ENCODE measurements at regions not wholly inside any gene's neighbourhood (a gene's known extent, or its start where the extent isn't known, plus 50 kb on each side); places are given as distances from the start of the nearest gene placed in this dataset.
"Not testable (repeated sequence)": the region's sequence is repeated elsewhere in the genome, so short reads cannot be mapped to it uniquely, and the experiment has no call there.

- Histone ChIP-seq H3K36me3 (ENCODE audit: control insufficient read depth in 2 of 2, insufficient read depth in 2 of 2, low read length in 2 of 2) (no peaks in the 10 kb centered on the region), H3K27ac (ENCODE audit: low read depth in 2 of 2, low read length in 2 of 2) (no peak overlapping the region), H3K27me3 (ENCODE audit: control insufficient read depth in 2 of 2, insufficient read depth in 2 of 2, low read length in 2 of 2) (no peaks in the 10 kb centered on the region), H3K9me3 (ENCODE audit: control insufficient read depth in 2 of 2, low read length in 2 of 2) (no peaks in the 10 kb centered on the region), H3K4me3 (ENCODE audit: low read length in 2 of 2) (no peak overlapping the region), H3K9ac (ENCODE audit: low read depth in 1 of 2, low read length in 2 of 2) (no peak overlapping the region), H3K4me1 (ENCODE audit: control insufficient read depth in 2 of 2, insufficient read depth in 2 of 2, low read length in 2 of 2) (no peaks in the 10 kb centered on the region)
These were observed 217.9 kb upstream of the POU1F1 start for GRCh38 chr3:87494264-87494663.

DNA sequence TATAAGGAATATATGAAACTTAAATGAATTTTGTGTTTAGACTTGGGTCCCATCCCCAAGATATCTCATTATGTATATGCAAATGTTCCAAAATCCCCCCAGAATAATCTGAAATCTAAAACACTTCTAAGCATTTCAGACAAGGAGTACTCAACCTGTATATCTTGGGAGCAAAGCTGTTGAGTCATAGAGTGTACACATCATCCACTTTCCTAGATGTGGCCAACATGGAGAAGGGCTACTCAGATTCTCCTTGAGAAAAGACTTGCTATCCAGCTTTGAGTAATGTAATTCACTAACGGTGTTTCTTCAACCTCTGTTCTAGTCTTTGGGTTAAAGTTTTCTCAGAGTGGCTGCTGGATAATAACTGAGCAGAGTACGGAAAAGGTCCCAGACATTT, 215.5 kb upstream of the POU1F1 start:
- H3K36me3 ChIP-seq (ENCODE audit: control insufficient read depth in 2 of 2, insufficient read depth in 2 of 2, low read length in 2 of 2): no peaks in the 10 kb centered on the region
- H3K27me3 ChIP-seq (ENCODE audit: control insufficient read depth in 2 of 2, insufficient read depth in 2 of 2, low read length in 2 of 2): no peaks in the 10 kb centered on the region
- H3K9me3 ChIP-seq (ENCODE audit: control insufficient read depth in 2 of 2, low read length in 2 of 2): no peaks in the 10 kb centered on the region
- no peak overlapping the region for H3K27ac ChIP-seq (ENCODE audit: low read depth in 2 of 2, low read length in 2 of 2)
- no peak overlapping the region for H3K4me3 ChIP-seq (ENCODE audit: low read length in 2 of 2)
- H3K9ac ChIP-seq (ENCODE audit: low read depth in 1 of 2, low read length in 2 of 2): no peak overlapping the region
- H3K4me1 ChIP-seq (ENCODE audit: control insufficient read depth in 2 of 2, insufficient read depth in 2 of 2, low read length in 2 of 2): no peaks in the 10 kb centered on the region

DNA sequence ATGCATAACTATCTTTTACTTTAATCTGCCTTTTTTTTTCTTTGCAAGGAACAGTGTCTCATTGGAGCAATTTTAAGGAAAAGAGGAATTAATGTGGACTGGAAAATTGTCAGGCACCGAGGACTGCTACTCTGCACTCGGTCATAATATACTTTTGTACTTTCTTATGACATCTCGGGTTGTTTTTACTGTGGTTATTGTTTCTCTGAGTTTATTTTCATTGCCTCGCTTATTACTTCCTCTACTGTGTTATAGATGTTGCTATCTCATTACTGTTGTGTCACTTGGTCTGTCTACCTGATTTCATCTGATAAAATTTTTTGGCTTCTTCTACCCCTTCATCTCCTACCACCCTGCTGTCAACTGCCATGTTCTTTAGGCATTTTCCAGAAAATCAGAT, 213.5 kb upstream of the POU1F1 start:
- Histone ChIP-seq H3K4me3 (ENCODE audit: low read length in 2 of 2) (no peak overlapping the region), H3K36me3 (ENCODE audit: control insufficient read depth in 2 of 2, insufficient read depth in 2 of 2, low read length in 2 of 2) (no peaks in the 10 kb centered on the region), H3K9me3 (ENCODE audit: control insufficient read depth in 2 of 2, low read length in 2 of 2) (no peaks in the 10 kb centered on the region), H3K27me3 (ENCODE audit: control insufficient read depth in 2 of 2, insufficient read depth in 2 of 2, low read length in 2 of 2) (no peaks in the 10 kb centered on the region), H3K4me1 (ENCODE audit: control insufficient read depth in 2 of 2, insufficient read depth in 2 of 2, low read length in 2 of 2) (no peaks in the 10 kb centered on the region), H3K9ac (ENCODE audit: low read depth in 1 of 2, low read length in 2 of 2) (no peak overlapping the region), H3K27ac (ENCODE audit: low read depth in 2 of 2, low read length in 2 of 2) (no peak overlapping the region)

GRCh38 chr3:87488765-87489164, 212.4 kb upstream of the POU1F1 start:
- H3K36me3 ChIP-seq (ENCODE audit: control insufficient read depth in 2 of 2, insufficient read depth in 2 of 2, low read length in 2 of 2): no peaks in the 10 kb centered on the region
- no peak overlapping the region for H3K9ac ChIP-seq (ENCODE audit: low read depth in 1 of 2, low read length in 2 of 2)
- no peaks in the 10 kb centered on the region for H3K4me1 ChIP-seq (ENCODE audit: control insufficient read depth in 2 of 2, insufficient read depth in 2 of 2, low read length in 2 of 2)
- H3K27ac ChIP-seq (ENCODE audit: low read depth in 2 of 2, low read length in 2 of 2): no peak overlapping the region
- H3K4me3 ChIP-seq (ENCODE audit: low read length in 2 of 2): no peak overlapping the region
- no peaks in the 10 kb centered on the region for H3K27me3 ChIP-seq (ENCODE audit: control insufficient read depth in 2 of 2, insufficient read depth in 2 of 2, low read length in 2 of 2)
- no peaks in the 10 kb centered on the region for H3K9me3 ChIP-seq (ENCODE audit: control insufficient read depth in 2 of 2, low read length in 2 of 2)

GRCh38 chr3:87486635-87487034, 210.3 kb upstream of the POU1F1 start:
- H3K4me3 ChIP-seq (ENCODE audit: low read length in 2 of 2); H3K27ac ChIP-seq (ENCODE audit: low read depth in 2 of 2, low read length in 2 of 2); H3K9me3 ChIP-seq (ENCODE audit: control insufficient read depth in 2 of 2, low read length in 2 of 2); H3K4me1 ChIP-seq (ENCODE audit: control insufficient read depth in 2 of 2, insufficient read depth in 2 of 2, low read length in 2 of 2); H3K27me3 ChIP-seq (ENCODE audit: control insufficient read depth in 2 of 2, insufficient read depth in 2 of 2, low read length in 2 of 2); H3K9ac ChIP-seq (ENCODE audit: low read depth in 1 of 2, low read length in 2 of 2); H3K36me3 ChIP-seq (ENCODE audit: control insufficient read depth in 2 of 2, insufficient read depth in 2 of 2, low read length in 2 of 2): not testable (repeated sequence)

GRCh38 chr3:87486115-87486514, 209.7 kb upstream of the POU1F1 start:
- H3K27ac ChIP-seq (ENCODE audit: low read depth in 2 of 2, low read length in 2 of 2): no peak overlapping the region
- H3K27me3 ChIP-seq (ENCODE audit: control insufficient read depth in 2 of 2, insufficient read depth in 2 of 2, low read length in 2 of 2): no peaks in the 10 kb centered on the region
- no peaks in the 10 kb centered on the region for H3K4me1 ChIP-seq (ENCODE audit: control insufficient read depth in 2 of 2, insufficient read depth in 2 of 2, low read length in 2 of 2)
- no peaks in the 10 kb centered on the region for H3K36me3 ChIP-seq (ENCODE audit: control insufficient read depth in 2 of 2, insufficient read depth in 2 of 2, low read length in 2 of 2)
- H3K9ac ChIP-seq (ENCODE audit: low read depth in 1 of 2, low read length in 2 of 2): no peak overlapping the region
- no peaks in the 10 kb centered on the region for H3K9me3 ChIP-seq (ENCODE audit: control insufficient read depth in 2 of 2, low read length in 2 of 2)
- no peak overlapping the region for H3K4me3 ChIP-seq (ENCODE audit: low read length in 2 of 2)

DNA sequence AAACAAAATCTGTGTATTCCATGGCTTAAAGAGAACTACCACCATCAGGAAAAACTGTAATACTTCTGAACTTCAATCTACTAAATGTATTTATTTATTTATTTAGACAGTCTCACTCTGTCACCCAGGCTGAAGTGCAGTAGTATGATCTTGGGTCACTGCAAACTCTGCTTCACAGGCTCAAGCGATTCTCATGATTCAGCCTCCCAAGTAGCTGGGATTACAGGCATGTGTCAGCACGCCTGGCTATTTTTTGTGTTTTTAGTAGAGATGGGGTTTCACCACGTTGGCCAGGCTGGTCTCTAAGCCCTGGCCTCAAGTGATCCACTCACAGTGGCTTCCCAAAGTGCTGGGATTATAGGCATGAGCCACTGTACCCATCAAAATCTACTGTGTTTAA, 202.3 kb upstream of the POU1F1 start:
- Histone ChIP-seq H3K9me3 (ENCODE audit: control insufficient read depth in 2 of 2, low read length in 2 of 2) (no peaks in the 10 kb centered on the region), H3K27ac (ENCODE audit: low read depth in 2 of 2, low read length in 2 of 2) (no peak overlapping the region), H3K36me3 (ENCODE audit: control insufficient read depth in 2 of 2, insufficient read depth in 2 of 2, low read length in 2 of 2) (no peaks in the 10 kb centered on the region), H3K4me1 (ENCODE audit: control insufficient read depth in 2 of 2, insufficient read depth in 2 of 2, low read length in 2 of 2) (no peaks in the 10 kb centered on the region), H3K4me3 (ENCODE audit: low read length in 2 of 2) (no peak overlapping the region), H3K9ac (ENCODE audit: low read depth in 1 of 2, low read length in 2 of 2) (no peak overlapping the region), H3K27me3 (ENCODE audit: control insufficient read depth in 2 of 2, insufficient read depth in 2 of 2, low read length in 2 of 2) (no peaks in the 10 kb centered on the region)

- no peaks in the 10 kb centered on the region for H3K27me3 ChIP-seq (ENCODE audit: control insufficient read depth in 2 of 2, insufficient read depth in 2 of 2, low read length in 2 of 2)
- H3K9me3 ChIP-seq (ENCODE audit: control insufficient read depth in 2 of 2, low read length in 2 of 2): no peaks in the 10 kb centered on the region
- H3K9ac ChIP-seq (ENCODE audit: low read depth in 1 of 2, low read length in 2 of 2): no peak overlapping the region
- H3K36me3 ChIP-seq (ENCODE audit: control insufficient read depth in 2 of 2, insufficient read depth in 2 of 2, low read length in 2 of 2): no peaks in the 10 kb centered on the region
- H3K4me3 ChIP-seq (ENCODE audit: low read length in 2 of 2): no peak overlapping the region
- H3K27ac ChIP-seq (ENCODE audit: low read depth in 2 of 2, low read length in 2 of 2): no peak overlapping the region
- H3K4me1 ChIP-seq (ENCODE audit: control insufficient read depth in 2 of 2, insufficient read depth in 2 of 2, low read length in 2 of 2): no peaks in the 10 kb centered on the region
These were observed 197.6 kb upstream of the POU1F1 start for GRCh38 chr3:87473944-87474343.

GRCh38 chr3:87468938-87469337, 192.6 kb upstream of the POU1F1 start:
- no peak overlapping the region for H3K9ac ChIP-seq (ENCODE audit: low read depth in 1 of 2, low read length in 2 of 2)
- no peak overlapping the region for H3K4me3 ChIP-seq (ENCODE audit: low read length in 2 of 2)
- no peaks in the 10 kb centered on the region for H3K4me1 ChIP-seq (ENCODE audit: control insufficient read depth in 2 of 2, insufficient read depth in 2 of 2, low read length in 2 of 2)
- H3K36me3 ChIP-seq (ENCODE audit: control insufficient read depth in 2 of 2, insufficient read depth in 2 of 2, low read length in 2 of 2): no peaks in the 10 kb centered on the region
- H3K27me3 ChIP-seq (ENCODE audit: control insufficient read depth in 2 of 2, insufficient read depth in 2 of 2, low read length in 2 of 2): no peaks in the 10 kb centered on the region
- H3K9me3 ChIP-seq (ENCODE audit: control insufficient read depth in 2 of 2, low read length in 2 of 2): no peaks in the 10 kb centered on the region
- no peak overlapping the region for H3K27ac ChIP-seq (ENCODE audit: low read depth in 2 of 2, low read length in 2 of 2)

DNA sequence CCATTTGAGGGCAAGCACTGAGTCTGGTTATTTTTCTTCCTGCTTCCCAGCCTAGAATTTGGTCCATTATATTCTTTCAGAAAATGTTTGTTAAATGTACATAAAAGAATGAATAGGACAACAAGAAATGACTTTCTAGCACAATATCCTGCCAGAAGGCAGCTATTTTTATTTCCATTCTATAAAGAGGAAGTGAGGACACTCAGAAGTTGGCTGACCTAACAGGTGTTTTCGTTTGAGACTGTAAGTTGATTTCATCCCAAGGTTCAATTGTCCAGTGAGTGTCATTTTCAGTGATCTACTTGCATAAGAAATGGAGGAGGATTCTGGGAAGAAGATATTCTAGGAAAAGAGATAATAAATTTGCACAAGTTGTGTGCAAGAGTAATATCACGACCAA, 191.9 kb upstream of the POU1F1 start:
- H3K36me3 ChIP-seq (ENCODE audit: control insufficient read depth in 2 of 2, insufficient read depth in 2 of 2, low read length in 2 of 2): no peaks in the 10 kb centered on the region
- no peaks in the 10 kb centered on the region for H3K9me3 ChIP-seq (ENCODE audit: control insufficient read depth in 2 of 2, low read length in 2 of 2)
- H3K4me1 ChIP-seq (ENCODE audit: control insufficient read depth in 2 of 2, insufficient read depth in 2 of 2, low read length in 2 of 2): no peaks in the 10 kb centered on the region
- H3K27me3 ChIP-seq (ENCODE audit: control insufficient read depth in 2 of 2, insufficient read depth in 2 of 2, low read length in 2 of 2): no peaks in the 10 kb centered on the region
- H3K4me3 ChIP-seq (ENCODE audit: low read length in 2 of 2): no peak overlapping the region
- H3K9ac ChIP-seq (ENCODE audit: low read depth in 1 of 2, low read length in 2 of 2): no peak overlapping the region
- no peak overlapping the region for H3K27ac ChIP-seq (ENCODE audit: low read depth in 2 of 2, low read length in 2 of 2)

DNA sequence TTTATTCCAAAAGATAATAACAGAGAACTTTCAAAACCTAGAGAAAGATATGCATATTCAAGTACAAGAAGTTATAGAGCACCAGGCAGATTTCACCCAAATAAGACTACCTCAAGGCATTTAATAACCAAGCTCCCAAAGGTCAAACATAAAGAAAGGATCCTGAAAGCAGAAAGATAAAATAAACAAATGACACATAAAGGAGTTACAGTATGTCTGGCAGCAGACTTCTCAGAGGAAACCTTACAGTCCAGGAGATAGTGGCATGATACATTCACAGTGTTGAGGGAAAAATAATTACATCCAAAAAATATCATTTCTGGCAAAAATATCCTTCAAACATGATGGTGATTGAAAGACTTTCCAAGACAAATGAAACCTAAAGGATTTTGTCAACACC, 185.8 kb upstream of the POU1F1 start:
- H3K9me3 ChIP-seq (ENCODE audit: control insufficient read depth in 2 of 2, low read length in 2 of 2): no peaks in the 10 kb centered on the region
- H3K4me1 ChIP-seq (ENCODE audit: control insufficient read depth in 2 of 2, insufficient read depth in 2 of 2, low read length in 2 of 2): no peaks in the 10 kb centered on the region
- H3K9ac ChIP-seq (ENCODE audit: low read depth in 1 of 2, low read length in 2 of 2): no peak overlapping the region
- H3K27ac ChIP-seq (ENCODE audit: low read depth in 2 of 2, low read length in 2 of 2): no peak overlapping the region
- no peak overlapping the region for H3K4me3 ChIP-seq (ENCODE audit: low read length in 2 of 2)
- no peaks in the 10 kb centered on the region for H3K27me3 ChIP-seq (ENCODE audit: control insufficient read depth in 2 of 2, insufficient read depth in 2 of 2, low read length in 2 of 2)
- H3K36me3 ChIP-seq (ENCODE audit: control insufficient read depth in 2 of 2, insufficient read depth in 2 of 2, low read length in 2 of 2): no peaks in the 10 kb centered on the region
